Glutamatergic neuron (in vitro differentiated cells): ENCODE measurements at regions not wholly inside any gene's neighbourhood (a gene's known extent, or its start where the extent isn't known, plus 50 kb on each side); places are given as distances from the start of the nearest gene placed in this dataset.

Experiments
- DNase-seq: peaks from one replicate; pipeline ENCODE4 v3.0.0; 2022
- H3K27ac Mint-ChIP-seq: one replicate; pipeline ENCODE4 v1.8.0; 2020; ENCODE audit warnings: mild to moderate bottlenecking, mixed read lengths, inconsistent platforms; ENCODE audit not compliant: unreplicated experiment
- H3K27me3 Mint-ChIP-seq: one replicate; pipeline ENCODE4 v1.8.0; 2020; ENCODE audit warnings: mild to moderate bottlenecking, moderate library complexity, mixed read lengths, inconsistent platforms; ENCODE audit not compliant: unreplicated experiment
- H3K36me3 Mint-ChIP-seq: one replicate; pipeline ENCODE4 v1.8.0; 2020; ENCODE audit warnings: mild to moderate bottlenecking, mixed read lengths, inconsistent platforms; ENCODE audit not compliant: unreplicated experiment
- H3K4me1 Mint-ChIP-seq: one replicate; pipeline ENCODE4 v1.8.0; 2020; ENCODE audit warnings: mild to moderate bottlenecking, low read depth, mixed read lengths, inconsistent platforms; ENCODE audit not compliant: unreplicated experiment
- H3K4me3 Mint-ChIP-seq: one replicate; pipeline ENCODE4 v1.8.0; 2020; ENCODE audit warnings: mild to moderate bottlenecking, mixed read lengths, inconsistent platforms; ENCODE audit not compliant: unreplicated experiment
- H3K9me3 Mint-ChIP-seq: one replicate; pipeline ENCODE4 v1.8.0; 2020; ENCODE audit warnings: mild to moderate bottlenecking, moderate library complexity, mixed read lengths, inconsistent platforms; ENCODE audit not compliant: unreplicated experiment
- TF ChIP-seq, protein P1 (sequence below): fragments of 200-600 bp; sonication (generic); IDR thresholded peaks from one replicate; pipeline ENCODE4 v1.5.0; 2021; ENCODE audit not compliant: partially characterized antibody, unreplicated experiment

DNA sequence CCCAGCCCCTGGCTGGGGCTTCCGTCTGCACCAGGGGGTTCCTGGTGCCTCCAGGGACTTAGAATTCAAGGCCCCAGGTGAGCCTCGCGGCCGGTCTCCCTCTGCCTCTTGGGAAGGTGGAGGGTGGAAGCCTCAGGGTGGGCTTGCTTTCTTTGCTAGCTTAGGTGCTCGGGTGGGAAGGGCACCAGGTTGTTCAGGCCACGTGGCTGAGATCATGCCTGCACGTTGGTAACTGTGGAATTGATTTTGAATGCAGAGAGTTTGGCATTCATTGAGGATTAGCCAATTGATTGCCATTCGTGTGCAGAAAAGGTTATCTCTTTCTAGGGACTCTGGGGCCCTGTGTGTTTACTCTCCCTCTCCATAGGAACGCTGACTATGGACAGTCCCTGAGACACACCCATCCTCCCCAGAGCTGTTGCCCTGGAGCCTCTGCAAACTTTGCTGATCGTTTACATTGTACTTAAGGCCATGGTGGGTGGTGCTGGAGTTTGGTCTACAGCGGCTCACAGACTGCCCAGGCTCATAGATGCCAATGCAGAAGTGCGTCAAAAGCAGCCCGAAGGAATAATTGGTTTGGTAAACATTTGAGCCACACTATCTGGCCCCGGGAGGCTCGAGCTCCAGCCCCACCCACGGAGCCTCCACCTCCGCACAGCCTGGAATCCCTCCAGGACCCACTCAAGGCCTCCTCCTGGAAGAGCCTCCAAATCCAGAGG is 1457.7 kb downstream of the BRD1 start:
- peaks cover 16% of the 10 kb centered on the region for H3K9me3 Mint-ChIP-seq
- H3K36me3 Mint-ChIP-seq: peaks cover 4% of the 10 kb centered on the region
- H3K4me1 Mint-ChIP-seq: peaks cover 3% of the 10 kb centered on the region
- H3K27ac Mint-ChIP-seq: no peak overlapping the region
- no peak overlapping the region for H3K4me3 Mint-ChIP-seq
- peaks cover 4% of the 10 kb centered on the region for H3K27me3 Mint-ChIP-seq
- no peak for DNase-seq
- TF ChIP-seq, protein P1, sequence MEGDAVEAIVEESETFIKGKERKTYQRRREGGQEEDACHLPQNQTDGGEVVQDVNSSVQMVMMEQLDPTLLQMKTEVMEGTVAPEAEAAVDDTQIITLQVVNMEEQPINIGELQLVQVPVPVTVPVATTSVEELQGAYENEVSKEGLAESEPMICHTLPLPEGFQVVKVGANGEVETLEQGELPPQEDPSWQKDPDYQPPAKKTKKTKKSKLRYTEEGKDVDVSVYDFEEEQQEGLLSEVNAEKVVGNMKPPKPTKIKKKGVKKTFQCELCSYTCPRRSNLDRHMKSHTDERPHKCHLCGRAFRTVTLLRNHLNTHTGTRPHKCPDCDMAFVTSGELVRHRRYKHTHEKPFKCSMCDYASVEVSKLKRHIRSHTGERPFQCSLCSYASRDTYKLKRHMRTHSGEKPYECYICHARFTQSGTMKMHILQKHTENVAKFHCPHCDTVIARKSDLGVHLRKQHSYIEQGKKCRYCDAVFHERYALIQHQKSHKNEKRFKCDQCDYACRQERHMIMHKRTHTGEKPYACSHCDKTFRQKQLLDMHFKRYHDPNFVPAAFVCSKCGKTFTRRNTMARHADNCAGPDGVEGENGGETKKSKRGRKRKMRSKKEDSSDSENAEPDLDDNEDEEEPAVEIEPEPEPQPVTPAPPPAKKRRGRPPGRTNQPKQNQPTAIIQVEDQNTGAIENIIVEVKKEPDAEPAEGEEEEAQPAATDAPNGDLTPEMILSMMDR: no peak

DNA sequence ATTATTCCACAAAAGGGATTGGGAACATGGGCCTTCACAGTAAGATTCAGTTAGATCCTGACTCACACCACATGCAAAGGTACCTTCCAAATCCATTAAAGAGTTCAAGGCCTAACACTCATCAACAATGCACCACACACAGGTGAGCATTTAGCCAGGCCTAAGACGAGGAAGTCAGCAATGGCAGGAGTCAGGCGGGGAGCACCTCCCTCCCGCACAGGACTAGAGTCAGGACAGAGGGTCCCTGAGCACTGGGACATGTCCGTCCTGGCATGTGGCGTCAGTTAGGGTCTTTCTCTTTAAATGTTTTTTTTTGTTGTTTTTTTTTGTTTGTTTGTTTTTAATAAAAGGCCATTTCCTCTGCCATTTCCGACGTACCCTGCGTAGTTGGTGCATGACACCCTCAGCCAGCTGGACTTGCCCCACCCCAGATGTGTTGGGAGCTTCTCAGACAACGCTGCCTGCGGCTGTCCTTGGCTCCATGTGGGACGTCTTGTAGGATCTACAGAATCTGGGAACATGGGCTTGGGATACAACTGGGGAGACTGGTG is 1458.6 kb downstream of the BRD1 start:
- DNase-seq: no peak
- TF ChIP-seq, protein P1: no peak
- peaks cover 2% of the 10 kb centered on the region for H3K4me1 Mint-ChIP-seq
- H3K9me3 Mint-ChIP-seq: peaks cover 17% of the 10 kb centered on the region
- no peak overlapping the region for H3K4me3 Mint-ChIP-seq
- H3K27me3 Mint-ChIP-seq: peaks cover 4% of the 10 kb centered on the region
- H3K27ac Mint-ChIP-seq: no peak overlapping the region
- H3K36me3 Mint-ChIP-seq: peaks cover 4% of the 10 kb centered on the region

DNA sequence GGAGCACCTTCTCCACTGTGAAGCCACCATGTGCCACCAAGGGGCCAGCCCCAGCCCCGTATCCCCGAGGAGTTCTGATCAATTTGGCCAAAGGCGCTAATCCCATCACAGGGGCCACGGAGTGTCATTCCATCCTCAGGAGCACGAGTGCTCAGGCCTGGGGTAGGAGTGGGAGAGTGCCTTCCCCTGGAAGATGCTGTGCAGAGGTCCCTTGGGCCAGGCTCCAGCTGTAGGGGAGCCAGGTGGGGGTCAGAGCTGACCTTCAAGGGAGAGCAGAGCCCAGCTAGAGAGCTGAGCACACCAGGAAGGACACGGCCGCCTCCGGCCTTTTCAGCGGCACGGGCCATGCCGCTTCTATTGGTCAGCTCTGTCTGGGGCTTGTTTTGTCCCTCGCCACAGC is 1459.9 kb downstream of the BRD1 start:
- Mint-ChIP-seq H3K9me3 (peaks cover 13% of the 10 kb centered on the region), H3K27ac (no peak overlapping the region), H3K4me1 (peaks cover 2% of the 10 kb centered on the region), H3K27me3 (peaks cover 4% of the 10 kb centered on the region), H3K4me3 (no peak overlapping the region), H3K36me3 (peaks cover 4% of the 10 kb centered on the region)
- DNase-seq: no peak
- TF ChIP-seq, protein P1: no peak

DNA sequence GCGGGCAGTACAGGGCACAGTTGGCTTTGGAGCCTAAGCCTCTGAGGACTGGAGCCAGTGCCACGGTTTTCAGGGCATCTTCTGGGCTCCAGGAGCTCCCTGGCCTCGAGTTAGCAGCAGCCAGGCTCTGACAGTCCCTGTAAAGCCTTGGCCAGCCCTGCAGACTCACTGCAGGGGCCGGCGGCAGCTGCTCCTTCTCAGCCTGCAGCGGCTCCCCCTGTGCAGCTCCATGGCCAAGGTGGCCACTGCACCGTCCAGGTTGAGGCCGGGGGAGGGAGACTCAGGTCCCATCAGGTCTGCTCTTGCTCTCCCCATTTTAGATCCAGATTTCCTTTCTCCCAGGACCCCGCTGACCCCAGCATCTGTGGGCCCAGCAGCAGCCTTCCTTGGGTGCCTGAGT is 1461.1 kb downstream of the BRD1 start:
- peaks cover 2% of the 10 kb centered on the region for H3K4me1 Mint-ChIP-seq
- DNase-seq: no peak

DNA sequence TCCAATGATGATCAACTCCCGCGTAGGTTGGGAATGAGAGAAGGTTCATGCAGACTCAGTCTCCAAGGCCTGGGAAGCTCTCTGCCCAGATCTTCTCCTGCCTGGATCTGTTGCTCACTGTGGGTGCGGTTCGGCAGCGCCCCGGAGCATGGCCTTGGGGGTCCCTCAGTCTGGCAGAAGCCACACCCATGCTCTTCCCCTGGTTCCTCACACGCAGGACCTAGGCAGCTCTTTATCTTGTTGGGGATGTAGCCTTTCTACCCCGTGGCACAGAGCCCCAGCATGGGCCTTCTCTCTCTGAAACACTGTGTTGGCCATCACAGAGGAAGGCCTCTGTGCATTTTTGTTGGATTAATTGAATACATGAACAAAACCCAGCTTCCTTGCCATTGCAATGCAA is 1461.6 kb downstream of the BRD1 start:
- Mint-ChIP-seq H3K27me3 (peaks cover 2% of the 10 kb centered on the region), H3K36me3 (no peaks in the 10 kb centered on the region), H3K4me3 (no peak overlapping the region), H3K27ac (no peak overlapping the region), H3K9me3 (peaks cover 8% of the 10 kb centered on the region), H3K4me1 (peaks cover 2% of the 10 kb centered on the region)
- no peak for DNase-seq
- TF ChIP-seq, protein P1: no peak

More for the DNA sequence above, 1461.1 kb downstream of the BRD1 start:
- Mint-ChIP-seq H3K9me3 (peaks cover 12% of the 10 kb centered on the region), H3K4me3 (no peak overlapping the region), H3K27ac (no peak overlapping the region), H3K27me3 (peaks cover 4% of the 10 kb centered on the region), H3K36me3 (peaks cover 4% of the 10 kb centered on the region)
- TF ChIP-seq, protein P1: no peak
